Panc1 (cell line): ENCODE measurements at regions not wholly inside any gene's neighbourhood (a gene's known extent, or its start where the extent isn't known, plus 50 kb on each side); places are given as distances from the start of the nearest gene placed in this dataset.

Source experiments
- ATAC-seq: fragments of 200-7000 bp; cut with Tn5 transposase; 2 replicates; pipeline ENCODE4 v1.9.1; 2020; ENCODE audit warnings: mild to moderate bottlenecking, moderate library complexity
- BruUV-seq: library from RNA; stranded (reverse); fragments of 400-500 nt; replicated peaks from 2 replicates; lab custom pipeline; 2021; lab: Mats Ljungman, UMichigan
- CTCF ChIA-PET: fragments of 300-600 bp; sonication (Branson Sonifier 250); formaldehyde crosslinking; loops from one replicate; lab custom pipeline; 2022; ENCODE audit warnings: antibody characterized with exemption; lab: Charles Lee
- POLR2A ChIA-PET: fragments of 300-600 bp; sonication (Branson Sonifier 250); formaldehyde crosslinking; loops from one replicate; lab custom pipeline; 2022; ENCODE audit warnings: antibody characterized with exemption; lab: Charles Lee
- DNase-seq: peaks from one replicate; pipeline ENCODE4 v3.0.0-alpha.2; 2010; ENCODE audit warnings: low read depth, low spot score
- H3K27ac ChIP-seq: 2 replicates; pipeline ENCODE4 v1.5.1; 2011; ENCODE audit warnings: mild to moderate bottlenecking, low read length, inconsistent platforms
- H3K27me3 ChIP-seq: fragments of 200-500 bp; sonication (Bioruptor generic); 2 replicates; pipeline ENCODE4 v1.6.0; 2014; ENCODE audit warnings: low read length, inconsistent platforms; ENCODE audit not compliant: control insufficient read depth, insufficient read depth
- H3K36me3 ChIP-seq: fragments of 200-500 bp; sonication (Bioruptor generic); 2 replicates; pipeline ENCODE4 v1.5.1; 2014; ENCODE audit warnings: inconsistent platforms, mild to moderate bottlenecking, low read length, moderate library complexity; ENCODE audit not compliant: control insufficient read depth, insufficient read depth
- H3K4me1 ChIP-seq: 2 replicates; pipeline ENCODE4 v1.5.1; 2011; ENCODE audit warnings: inconsistent platforms, mild to moderate bottlenecking, low read length, moderate library complexity; ENCODE audit not compliant: control insufficient read depth, insufficient read depth
- H3K4me3 ChIP-seq, 2 experiments: 2 replicates each; pipeline ENCODE4 v1.5.1; 2011 to 2012; ENCODE audit warnings: low read depth in 2 of 2, low read length in 2 of 2, mild to moderate bottlenecking in 2 of 2, inconsistent platforms in 1 of 2, moderate library complexity in 1 of 2
- H3K9me3 ChIP-seq: fragments of 200-500 bp; sonication (Bioruptor generic); 2 replicates; pipeline ENCODE4 v1.5.1; 2014; ENCODE audit warnings: low read depth, mild to moderate bottlenecking, inconsistent platforms, low read length, moderate library complexity; ENCODE audit not compliant: control insufficient read depth, insufficient read depth
- POLR2AphosphoS5 ChIP-seq: IDR thresholded peaks from 2 replicates; pipeline ENCODE4 v1.6.1; 2012; ENCODE audit warnings: mild to moderate bottlenecking, low read depth, low read length, moderate library complexity
- SIN3A ChIP-seq: IDR thresholded peaks from 2 replicates; pipeline ENCODE4 v1.6.1; 2012; ENCODE audit warnings: low read depth, mild to moderate bottlenecking, low read length, moderate library complexity, borderline replicate concordance; ENCODE audit not compliant: insufficient read depth
- TCF7L2 ChIP-seq: IDR thresholded peaks from 2 replicates; pipeline ENCODE4 v1.6.1; 2011; ENCODE audit warnings: mild to moderate bottlenecking, low read depth, low read length, inconsistent platforms
- in situ Hi-C: cut with HindIII; loops from 2 replicates; pipeline ENCODE4 v1.10.0; 2016; ENCODE audit warnings: low sequenced_read_pairs, low pct_unique_long_range_greater_than_20kb
- intact Hi-C: fragments of 100-400 bp; cut with micrococcal nuclease; formaldehyde crosslinking; loops from one replicate; pipeline ENCODE4 v1.10.0; 2022; ENCODE audit not compliant: unreplicated experiment
- TF ChIP-seq, protein P1 (sequence below), 2 experiments: IDR thresholded peaks; 2 replicates each; pipeline ENCODE4 v1.6.1; 2011 to 2012; ENCODE audit warnings: low read depth in 2 of 2, control low read depth in 1 of 2, low read length in 1 of 2, mild to moderate bottlenecking in 1 of 2, moderate library complexity in 1 of 2; ENCODE audit not compliant: insufficient read depth in 1 of 2
- TF ChIP-seq, protein P2 (sequence below): fragments of 450-650 bp; IDR thresholded peaks from 2 replicates; pipeline ENCODE4 v1.5.1; 2017; ENCODE audit warnings: mild to moderate bottlenecking

DNA sequence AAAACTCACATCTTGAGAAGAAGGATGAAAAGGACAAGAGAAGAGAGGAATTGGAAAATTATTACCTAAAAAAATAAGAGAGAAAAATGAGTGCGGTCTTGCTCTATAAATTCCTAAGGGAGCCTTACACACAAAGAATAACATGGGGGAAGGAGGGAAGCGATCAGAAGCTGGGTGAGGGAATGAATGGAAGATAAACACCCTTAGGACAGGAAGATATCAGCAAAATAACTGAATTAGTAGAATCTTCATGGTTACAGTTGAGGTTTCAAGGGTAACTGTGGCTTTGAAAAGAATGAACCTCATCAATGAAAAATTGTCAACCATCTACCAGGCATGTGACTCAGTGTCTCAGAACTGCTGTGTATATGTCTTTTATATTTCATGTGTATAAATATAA is 192.5 kb upstream of the FOXD3 start:
- H3K4me3 ChIP-seq: no peak overlapping the region
- intact Hi-C loops: no loop called here
- H3K27me3 ChIP-seq: peaks cover 28% of the 10 kb centered on the region
- H3K4me1 ChIP-seq: no peaks in the 10 kb centered on the region
- ChIA-PET CTCF (no interaction called here), POLR2A (no interaction called here)
- in situ Hi-C loops: no loop called here
- BruUV-seq: no TSS peak
- no peaks in the 10 kb centered on the region for H3K36me3 ChIP-seq
- ATAC-seq (no peak), DNase-seq (no peak)
- no peaks in the 10 kb centered on the region for H3K9me3 ChIP-seq
- H3K27ac ChIP-seq: no peak overlapping the region
- TF ChIP-seq SIN3A (no peak), POLR2AphosphoS5 (no peak), TCF7L2 (no peak)
- TF ChIP-seq, protein P1, sequence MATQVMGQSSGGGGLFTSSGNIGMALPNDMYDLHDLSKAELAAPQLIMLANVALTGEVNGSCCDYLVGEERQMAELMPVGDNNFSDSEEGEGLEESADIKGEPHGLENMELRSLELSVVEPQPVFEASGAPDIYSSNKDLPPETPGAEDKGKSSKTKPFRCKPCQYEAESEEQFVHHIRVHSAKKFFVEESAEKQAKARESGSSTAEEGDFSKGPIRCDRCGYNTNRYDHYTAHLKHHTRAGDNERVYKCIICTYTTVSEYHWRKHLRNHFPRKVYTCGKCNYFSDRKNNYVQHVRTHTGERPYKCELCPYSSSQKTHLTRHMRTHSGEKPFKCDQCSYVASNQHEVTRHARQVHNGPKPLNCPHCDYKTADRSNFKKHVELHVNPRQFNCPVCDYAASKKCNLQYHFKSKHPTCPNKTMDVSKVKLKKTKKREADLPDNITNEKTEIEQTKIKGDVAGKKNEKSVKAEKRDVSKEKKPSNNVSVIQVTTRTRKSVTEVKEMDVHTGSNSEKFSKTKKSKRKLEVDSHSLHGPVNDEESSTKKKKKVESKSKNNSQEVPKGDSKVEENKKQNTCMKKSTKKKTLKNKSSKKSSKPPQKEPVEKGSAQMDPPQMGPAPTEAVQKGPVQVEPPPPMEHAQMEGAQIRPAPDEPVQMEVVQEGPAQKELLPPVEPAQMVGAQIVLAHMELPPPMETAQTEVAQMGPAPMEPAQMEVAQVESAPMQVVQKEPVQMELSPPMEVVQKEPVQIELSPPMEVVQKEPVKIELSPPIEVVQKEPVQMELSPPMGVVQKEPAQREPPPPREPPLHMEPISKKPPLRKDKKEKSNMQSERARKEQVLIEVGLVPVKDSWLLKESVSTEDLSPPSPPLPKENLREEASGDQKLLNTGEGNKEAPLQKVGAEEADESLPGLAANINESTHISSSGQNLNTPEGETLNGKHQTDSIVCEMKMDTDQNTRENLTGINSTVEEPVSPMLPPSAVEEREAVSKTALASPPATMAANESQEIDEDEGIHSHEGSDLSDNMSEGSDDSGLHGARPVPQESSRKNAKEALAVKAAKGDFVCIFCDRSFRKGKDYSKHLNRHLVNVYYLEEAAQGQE (IDR thresholded peaks at IDR 0.05; ENCODE audit: insufficient read depth in 1 of 2, low read depth in 2 of 2, low read length in 1 of 2): no peak
- TF ChIP-seq, protein P2, sequence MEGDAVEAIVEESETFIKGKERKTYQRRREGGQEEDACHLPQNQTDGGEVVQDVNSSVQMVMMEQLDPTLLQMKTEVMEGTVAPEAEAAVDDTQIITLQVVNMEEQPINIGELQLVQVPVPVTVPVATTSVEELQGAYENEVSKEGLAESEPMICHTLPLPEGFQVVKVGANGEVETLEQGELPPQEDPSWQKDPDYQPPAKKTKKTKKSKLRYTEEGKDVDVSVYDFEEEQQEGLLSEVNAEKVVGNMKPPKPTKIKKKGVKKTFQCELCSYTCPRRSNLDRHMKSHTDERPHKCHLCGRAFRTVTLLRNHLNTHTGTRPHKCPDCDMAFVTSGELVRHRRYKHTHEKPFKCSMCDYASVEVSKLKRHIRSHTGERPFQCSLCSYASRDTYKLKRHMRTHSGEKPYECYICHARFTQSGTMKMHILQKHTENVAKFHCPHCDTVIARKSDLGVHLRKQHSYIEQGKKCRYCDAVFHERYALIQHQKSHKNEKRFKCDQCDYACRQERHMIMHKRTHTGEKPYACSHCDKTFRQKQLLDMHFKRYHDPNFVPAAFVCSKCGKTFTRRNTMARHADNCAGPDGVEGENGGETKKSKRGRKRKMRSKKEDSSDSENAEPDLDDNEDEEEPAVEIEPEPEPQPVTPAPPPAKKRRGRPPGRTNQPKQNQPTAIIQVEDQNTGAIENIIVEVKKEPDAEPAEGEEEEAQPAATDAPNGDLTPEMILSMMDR: no peak

DNA sequence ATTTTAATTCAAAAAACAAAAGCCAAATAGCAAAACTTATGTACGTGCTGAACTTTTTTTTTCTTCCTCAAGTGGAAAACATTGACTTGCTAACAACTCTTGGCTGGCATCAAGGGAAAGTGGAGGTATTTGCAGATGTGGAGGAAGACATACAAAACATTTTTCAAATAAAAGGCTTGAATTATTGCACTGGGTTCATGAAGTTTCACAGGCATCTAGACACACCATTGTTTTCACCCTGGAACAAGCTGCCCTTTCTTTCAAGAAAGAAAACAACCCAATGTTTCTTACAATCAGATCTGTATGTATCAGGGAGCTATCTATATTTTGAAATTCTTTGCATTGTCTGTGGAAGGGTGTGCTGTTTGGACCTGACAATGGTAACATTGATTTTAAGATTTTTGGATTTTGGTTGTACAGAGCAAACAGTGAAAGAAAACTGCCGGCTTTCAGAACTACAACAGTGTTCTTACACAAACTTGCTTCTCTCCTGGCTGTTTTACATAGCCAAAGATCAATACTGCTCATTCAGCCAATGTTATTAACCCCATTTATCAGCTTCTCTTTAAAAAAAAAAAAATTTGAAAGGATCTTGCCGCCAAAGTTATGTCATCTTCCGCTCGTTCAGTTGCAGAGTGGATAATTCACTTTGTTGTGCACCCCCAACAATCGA is 187.7 kb upstream of the FOXD3 start:
- in situ Hi-C loops (no loop called here), intact Hi-C loops (no loop called here)
- Histone ChIP-seq H3K4me3 (no peak overlapping the region), H3K36me3 (no peaks in the 10 kb centered on the region), H3K27ac (no peak overlapping the region), H3K27me3 (peaks cover 23% of the 10 kb centered on the region), H3K9me3 (no peaks in the 10 kb centered on the region), H3K4me1 (no peaks in the 10 kb centered on the region)
- DNase-seq (no peak), ATAC-seq (no peak)
- POLR2A ChIA-PET: interaction anchor here (0.6 kb wide), 1 partner anchor 273 kb away, joined by 3 read pairs; no protein-coding TSS in a partner anchor
- CTCF ChIA-PET: interaction anchor here (0.6 kb wide), 1 partner anchor 169 kb away, joined by 9 read pairs; no protein-coding TSS in a partner anchor
- BruUV-seq: no TSS peak
- no peak for TF ChIP-seq TCF7L2
- TF ChIP-seq, protein P2: no peak
- no peak for TF ChIP-seq POLR2AphosphoS5
- TF ChIP-seq, protein P1 (IDR thresholded peaks at IDR 0.05; ENCODE audit: insufficient read depth in 1 of 2, low read depth in 2 of 2, low read length in 1 of 2): no peak
- TF ChIP-seq SIN3A: no peak
